ENCODE measurements at regions not wholly inside any gene's neighbourhood (a gene's known extent, or its start where the extent isn't known, plus 50 kb on each side); places are given as distances from the start of the nearest gene placed in this dataset.
"Not testable (repeated sequence)": the region's sequence is repeated elsewhere in the genome, so short reads cannot be mapped to it uniquely, and the experiment has no call there.

DNA sequence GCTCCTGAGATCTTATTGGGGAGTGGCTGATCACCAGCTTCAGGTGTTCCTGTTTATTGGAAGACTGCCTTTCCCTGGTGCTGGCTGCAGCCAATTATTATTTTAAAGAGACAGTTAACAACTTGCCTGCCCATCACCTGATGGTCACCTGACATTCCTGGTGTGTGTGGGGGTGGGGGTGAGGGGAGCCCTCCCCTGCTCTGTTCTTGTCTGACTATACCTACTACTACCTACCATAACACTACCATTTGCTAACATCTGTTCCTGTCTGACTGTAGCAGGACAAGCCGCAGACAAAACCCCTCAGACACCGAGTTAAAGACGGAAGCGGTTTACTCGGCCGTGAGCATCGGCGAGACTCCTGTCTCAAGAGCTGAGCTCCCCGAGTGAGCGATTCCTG lies 54.9 kb upstream of the NBPF3 start:
- H3K27ac Mint-ChIP-seq: no peak overlapping the region

GRCh38 chr1:21384620-21385019 lies 55.3 kb upstream of the NBPF3 start:
- Mint-ChIP-seq H3K4me3 (no peak overlapping the region), H3K27ac (no peak overlapping the region), H3K27me3 (peaks cover 24% of the 10 kb centered on the region), H3K4me1 (peaks cover 5% of the 10 kb centered on the region), H3K36me3 (ENCODE audit: low read depth) (peaks cover 6% of the 10 kb centered on the region)
- peaks cover 6% of the 10 kb centered on the region for H3K9me3 ChIP-seq (ENCODE audit: control insufficient read depth, low read length, poor library complexity, severe bottlenecking)
- no peak for ATAC-seq
- no peak for DNase-seq

More for the DNA sequence above, 54.9 kb upstream of the NBPF3 start:
- no peak for DNase-seq
- no peak overlapping the region for H3K4me3 Mint-ChIP-seq
- H3K27me3 Mint-ChIP-seq: peaks cover 24% of the 10 kb centered on the region
- peaks cover 5% of the 10 kb centered on the region for H3K4me1 Mint-ChIP-seq
- H3K36me3 Mint-ChIP-seq (ENCODE audit: low read depth): peaks cover 6% of the 10 kb centered on the region
- no peak for ATAC-seq
- peaks cover 6% of the 10 kb centered on the region for H3K9me3 ChIP-seq (ENCODE audit: control insufficient read depth, low read length, poor library complexity, severe bottlenecking)

GRCh38 chr1:21383785-21384401 lies 56.0 kb upstream of the NBPF3 start:
- no peak overlapping the region for H3K4me3 Mint-ChIP-seq
- H3K36me3 Mint-ChIP-seq (ENCODE audit: low read depth): peaks cover 6% of the 10 kb centered on the region
- peaks cover 5% of the 10 kb centered on the region for H3K4me1 Mint-ChIP-seq
- ATAC-seq (no peak), DNase-seq (no peak)
- peaks cover 6% of the 10 kb centered on the region for H3K9me3 ChIP-seq (ENCODE audit: control insufficient read depth, low read length, poor library complexity, severe bottlenecking)
- peaks cover 24% of the 10 kb centered on the region for H3K27me3 Mint-ChIP-seq
- no peak overlapping the region for H3K27ac Mint-ChIP-seq

DNA sequence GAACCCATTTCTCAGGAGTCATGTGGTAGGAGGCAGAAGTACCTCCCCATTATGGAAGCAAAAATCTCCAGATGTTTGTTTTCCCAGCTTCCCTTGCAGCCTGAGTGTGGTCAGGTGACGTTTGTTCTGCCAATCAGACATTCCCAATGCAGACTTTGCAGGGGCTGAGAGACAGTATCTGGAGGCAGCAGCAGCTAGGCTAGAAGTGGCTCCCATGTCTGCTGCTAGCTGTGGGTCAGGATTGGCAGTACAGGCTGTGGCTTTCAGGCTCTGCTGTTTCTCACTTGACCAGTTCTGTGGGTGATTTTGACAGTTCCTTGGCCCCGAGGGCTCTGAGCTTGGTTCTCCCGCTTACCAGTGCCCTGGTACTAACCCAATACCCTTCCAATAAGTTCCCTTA lies 58.6 kb upstream of the NBPF3 start:
- no peak for DNase-seq
- no peak overlapping the region for H3K4me3 Mint-ChIP-seq
- no peak for ATAC-seq
- H3K27ac Mint-ChIP-seq: no peak overlapping the region
- H3K27me3 Mint-ChIP-seq: peaks cover 24% of the 10 kb centered on the region
- H3K9me3 ChIP-seq (ENCODE audit: control insufficient read depth, low read length, poor library complexity, severe bottlenecking): peaks cover 6% of the 10 kb centered on the region
- peaks cover 5% of the 10 kb centered on the region for H3K4me1 Mint-ChIP-seq
- H3K36me3 Mint-ChIP-seq (ENCODE audit: low read depth): peaks cover 6% of the 10 kb centered on the region

DNA sequence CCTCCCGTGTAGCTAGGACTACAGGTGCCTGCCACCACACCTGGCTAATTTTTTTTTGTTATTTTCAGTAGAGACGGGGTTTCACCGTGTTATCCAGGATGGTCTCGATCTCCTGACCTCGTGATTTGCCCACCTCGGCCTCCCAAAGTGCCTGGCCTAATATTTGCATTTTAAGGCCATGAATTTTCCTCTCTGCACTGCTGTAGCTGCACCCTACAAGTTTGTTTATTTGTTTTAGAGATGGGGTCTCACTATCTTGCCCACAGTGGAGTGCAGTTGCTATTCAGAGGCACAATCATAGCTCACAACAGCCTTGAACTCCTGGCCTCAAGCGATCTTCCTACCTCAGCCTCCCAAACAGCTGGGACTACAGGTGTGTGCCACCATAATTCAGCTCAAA lies 59.8 kb upstream of the NBPF3 start:
- H3K4me1 Mint-ChIP-seq; H3K9me3 ChIP-seq (ENCODE audit: control insufficient read depth, low read length, poor library complexity, severe bottlenecking); H3K4me3 Mint-ChIP-seq; ATAC-seq; H3K36me3 Mint-ChIP-seq (ENCODE audit: low read depth); H3K27ac Mint-ChIP-seq; DNase-seq: not testable (repeated sequence)
- H3K27me3 Mint-ChIP-seq: peaks cover 22% of the 10 kb centered on the region

DNA sequence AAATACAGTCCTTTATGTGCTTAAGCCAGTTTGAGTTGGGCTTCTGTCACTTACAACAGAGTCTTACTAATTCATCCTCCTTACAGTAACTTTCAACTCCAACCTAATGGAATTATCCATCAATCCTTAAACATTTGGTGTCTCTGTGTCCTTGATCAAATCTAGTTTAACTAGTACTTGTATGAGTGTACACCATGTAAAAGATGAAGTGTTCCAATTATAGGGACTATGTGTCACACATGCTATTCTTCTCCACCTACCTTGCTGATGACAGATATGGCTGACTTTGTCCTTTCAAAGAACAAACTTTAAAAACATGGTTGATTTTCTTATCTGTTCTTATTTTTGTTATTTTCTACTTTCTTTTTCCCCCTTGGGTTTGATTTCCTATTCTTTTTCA lies 60.4 kb upstream of the NBPF3 start:
- peaks cover 5% of the 10 kb centered on the region for H3K4me1 Mint-ChIP-seq
- DNase-seq: no peak
- H3K36me3 Mint-ChIP-seq (ENCODE audit: low read depth): peaks cover 4% of the 10 kb centered on the region
- peaks cover 6% of the 10 kb centered on the region for H3K9me3 ChIP-seq (ENCODE audit: control insufficient read depth, low read length, poor library complexity, severe bottlenecking)
- H3K4me3 Mint-ChIP-seq: no peak overlapping the region
- no peak for ATAC-seq
- H3K27me3 Mint-ChIP-seq: peaks cover 18% of the 10 kb centered on the region
- H3K27ac Mint-ChIP-seq: no peak overlapping the region

DNA sequence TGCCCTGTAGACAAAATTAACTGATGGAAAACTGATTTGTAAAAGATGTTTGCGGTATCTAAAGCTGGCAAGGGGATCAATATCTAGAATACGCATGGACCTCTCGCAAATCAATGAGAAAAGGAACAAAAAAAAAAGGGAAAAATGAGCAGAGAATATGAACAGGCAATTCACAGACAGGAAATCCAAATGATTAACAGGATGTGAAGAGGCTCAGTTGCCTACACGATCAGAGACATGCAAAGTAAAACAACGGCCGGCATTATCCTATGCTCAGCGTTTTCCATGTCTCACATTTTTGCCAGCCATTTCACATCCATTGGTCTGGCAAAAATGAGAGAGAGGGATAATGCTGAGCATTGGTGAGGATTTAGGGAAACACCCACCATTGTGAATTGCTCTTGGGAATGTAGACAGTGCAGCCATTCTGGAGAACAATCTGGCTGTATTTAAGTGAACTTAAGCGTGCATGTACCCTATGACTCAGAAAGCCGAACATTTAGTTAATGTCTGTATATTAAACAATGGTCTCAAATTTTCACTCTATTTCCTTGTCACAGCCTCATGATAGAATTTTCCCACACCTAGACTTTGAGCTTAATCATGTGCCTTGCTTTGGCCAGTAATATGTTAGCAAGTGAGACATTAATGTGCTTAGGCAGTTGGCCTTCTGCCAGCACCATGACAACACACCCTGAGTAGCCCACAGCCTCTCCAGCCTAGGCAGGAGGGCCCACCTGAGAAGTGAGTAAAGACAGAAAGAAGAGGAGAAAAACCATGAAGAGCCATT lies 61.0 kb upstream of the NBPF3 start:
- DNase-seq (no peak), ATAC-seq (no peak)
- Mint-ChIP-seq H3K36me3 (ENCODE audit: low read depth) (peaks cover 4% of the 10 kb centered on the region), H3K4me1 (peaks cover 4% of the 10 kb centered on the region), H3K27ac (no peak overlapping the region), H3K4me3 (no peak overlapping the region), H3K27me3 (peaks cover 15% of the 10 kb centered on the region)
- peaks cover 6% of the 10 kb centered on the region for H3K9me3 ChIP-seq (ENCODE audit: control insufficient read depth, low read length, poor library complexity, severe bottlenecking)

- Mint-ChIP-seq H3K4me3 (no peak overlapping the region), H3K27ac (no peak overlapping the region), H3K36me3 (ENCODE audit: low read depth) (no peaks in the 10 kb centered on the region), H3K27me3 (no peaks in the 10 kb centered on the region), H3K4me1 (peaks cover 6% of the 10 kb centered on the region)
- no peaks in the 10 kb centered on the region for H3K9me3 ChIP-seq (ENCODE audit: control insufficient read depth, low read length, poor library complexity, severe bottlenecking)
- no peak for DNase-seq
- ATAC-seq: no peak
These were observed 67.6 kb upstream of the NBPF3 start for GRCh38 chr1:21372383-21372782.

DNA sequence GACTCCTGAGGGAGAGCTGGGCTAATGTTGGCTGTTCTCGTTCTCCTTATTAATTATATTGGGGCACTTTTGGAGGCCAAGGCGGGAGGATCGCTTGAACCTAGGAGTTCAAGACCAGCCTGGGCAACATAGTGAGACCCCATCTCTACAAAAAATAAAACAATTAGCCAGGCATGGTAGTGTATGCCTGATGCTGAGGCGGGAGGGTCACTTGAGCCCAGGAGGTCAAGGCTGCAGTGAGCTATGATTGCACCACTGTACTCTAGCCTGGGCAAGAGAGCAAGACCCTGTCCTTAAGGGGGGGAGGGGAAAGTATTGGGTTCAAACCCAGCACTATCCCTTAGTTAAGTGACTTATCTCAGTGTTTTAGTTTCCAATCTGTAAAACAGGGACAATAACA lies 70.0 kb upstream of the NBPF3 start:
- H3K4me1 Mint-ChIP-seq: peaks cover 6% of the 10 kb centered on the region
- DNase-seq: no peak
- H3K27me3 Mint-ChIP-seq: no peaks in the 10 kb centered on the region
- H3K4me3 Mint-ChIP-seq: no peak overlapping the region
- H3K27ac Mint-ChIP-seq: no peak overlapping the region
- H3K9me3 ChIP-seq (ENCODE audit: control insufficient read depth, low read length, poor library complexity, severe bottlenecking): no peaks in the 10 kb centered on the region
- no peak for ATAC-seq
- H3K36me3 Mint-ChIP-seq (ENCODE audit: low read depth): no peaks in the 10 kb centered on the region

DNA sequence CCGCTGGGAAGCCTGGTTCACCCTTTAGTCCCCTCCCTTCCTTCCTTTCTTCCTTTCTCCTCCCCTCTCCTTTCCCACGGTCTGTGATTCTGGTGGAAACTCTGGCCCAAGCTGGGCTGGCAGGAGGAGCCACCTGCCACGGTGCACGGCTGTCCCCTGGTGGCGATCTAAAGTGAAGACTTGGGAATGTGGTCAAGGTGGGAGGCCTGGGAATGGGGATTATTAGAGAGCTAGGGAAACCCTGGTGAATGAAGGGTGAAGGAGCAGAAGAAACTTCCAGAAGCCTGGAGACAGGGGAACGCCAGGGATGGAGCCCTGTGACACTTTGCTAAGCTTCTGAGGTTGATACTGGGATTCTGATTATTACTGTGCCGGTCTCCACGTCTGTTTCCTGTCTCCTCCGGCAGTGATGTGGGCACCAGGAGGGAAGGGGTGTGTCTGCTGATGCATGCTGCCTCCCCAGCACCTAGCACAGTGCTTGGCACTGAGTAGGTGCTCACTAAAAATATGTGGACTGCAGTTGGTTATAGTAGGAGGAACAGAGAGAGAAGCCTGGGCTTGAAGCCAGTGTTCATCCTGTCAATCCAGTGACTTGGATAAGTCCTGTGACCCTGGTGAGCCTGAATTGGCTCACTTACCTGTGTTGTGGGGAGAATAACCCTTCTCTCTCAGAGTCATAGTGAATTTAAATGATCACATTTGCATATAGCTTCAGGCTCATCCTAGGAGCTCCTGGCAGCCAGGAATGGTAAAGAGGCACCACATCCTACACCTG lies 71.2 kb upstream of the NBPF3 start:
- H3K36me3 Mint-ChIP-seq (ENCODE audit: low read depth): no peaks in the 10 kb centered on the region
- peaks cover 11% of the 10 kb centered on the region for H3K4me1 Mint-ChIP-seq
- H3K27me3 Mint-ChIP-seq: no peaks in the 10 kb centered on the region
- H3K27ac Mint-ChIP-seq: no peak overlapping the region
- H3K9me3 ChIP-seq (ENCODE audit: control insufficient read depth, low read length, poor library complexity, severe bottlenecking): no peaks in the 10 kb centered on the region
- ATAC-seq (peak; percentile 68), DNase-seq (peak; percentile 49 to 58 (median 53))
- H3K4me3 Mint-ChIP-seq: no peak overlapping the region

DNA sequence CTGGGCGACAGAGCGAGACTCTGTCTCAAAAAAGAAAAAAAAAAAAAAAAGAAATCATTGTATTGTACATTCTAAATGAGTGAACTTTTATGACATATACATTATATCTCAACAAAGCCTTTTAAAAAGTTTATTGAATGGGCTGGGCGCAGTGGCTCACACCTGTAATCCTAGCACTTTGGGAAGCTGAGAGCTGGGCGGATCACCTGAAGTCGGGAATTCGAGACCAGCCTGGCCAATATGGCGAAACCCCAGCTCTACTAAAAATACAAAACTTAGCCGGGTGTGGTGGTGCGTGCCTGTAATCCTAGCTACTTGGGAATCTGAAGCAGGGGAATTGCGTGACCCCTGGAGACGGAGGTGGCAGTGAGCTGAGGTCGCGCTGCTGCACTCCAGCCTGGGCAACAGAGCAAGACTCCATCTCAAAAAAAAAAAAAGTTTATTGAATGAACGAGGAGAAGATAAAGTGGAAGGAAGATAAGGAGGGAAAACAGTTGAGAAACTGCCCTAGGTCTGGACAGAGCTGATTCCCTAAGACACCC lies 71.9 kb upstream of the NBPF3 start:
- not testable (repeated sequence) for DNase-seq; H3K27me3 Mint-ChIP-seq; H3K27ac Mint-ChIP-seq; ATAC-seq; H3K4me3 Mint-ChIP-seq; H3K36me3 Mint-ChIP-seq (ENCODE audit: low read depth); H3K9me3 ChIP-seq (ENCODE audit: control insufficient read depth, low read length, poor library complexity, severe bottlenecking)
- H3K4me1 Mint-ChIP-seq: peaks cover 11% of the 10 kb centered on the region

GRCh38 chr1:21366288-21366687 lies 73.6 kb upstream of the NBPF3 start:
- H3K9me3 ChIP-seq (ENCODE audit: control insufficient read depth, low read length, poor library complexity, severe bottlenecking): no peaks in the 10 kb centered on the region
- H3K4me3 Mint-ChIP-seq: no peak overlapping the region
- no peaks in the 10 kb centered on the region for H3K36me3 Mint-ChIP-seq (ENCODE audit: low read depth)
- DNase-seq: no peak
- peaks cover 11% of the 10 kb centered on the region for H3K4me1 Mint-ChIP-seq
- no peak overlapping the region for H3K27ac Mint-ChIP-seq
- no peaks in the 10 kb centered on the region for H3K27me3 Mint-ChIP-seq
- no peak for ATAC-seq

DNA sequence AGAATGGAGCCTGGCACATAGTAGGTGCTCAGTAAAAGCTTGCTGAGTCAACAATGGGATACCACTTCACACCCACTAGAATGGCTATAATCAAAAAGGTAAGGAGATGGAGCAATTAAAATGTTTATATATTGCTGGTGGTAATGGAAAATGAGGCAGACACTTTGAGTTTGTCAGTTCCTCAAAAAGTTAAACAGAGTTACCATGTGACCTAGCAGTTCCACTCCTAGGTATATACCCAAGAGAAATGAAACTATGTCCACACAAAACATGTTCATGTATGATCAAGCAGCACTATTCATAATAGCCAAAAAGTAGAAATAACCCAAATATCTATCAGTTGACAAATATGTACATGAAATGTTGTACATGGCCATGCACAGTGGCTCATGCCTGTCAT lies 74.8 kb upstream of the ECE1 start:
- no peaks in the 10 kb centered on the region for H3K9me3 ChIP-seq (ENCODE audit: control insufficient read depth, low read length, poor library complexity, severe bottlenecking)
- Mint-ChIP-seq H3K36me3 (ENCODE audit: low read depth) (no peaks in the 10 kb centered on the region), H3K27ac (peak overlapping the region; percentile 34), H3K27me3 (no peaks in the 10 kb centered on the region), H3K4me3 (no peak overlapping the region), H3K4me1 (peaks cover 11% of the 10 kb centered on the region)
- no peak for ATAC-seq
- no peak for DNase-seq
